ENCODE measurements at regions not wholly inside any gene's neighbourhood (a gene's known extent, or its start where the extent isn't known, plus 50 kb on each side); places are given as distances from the start of the nearest gene placed in this dataset.

DNA sequence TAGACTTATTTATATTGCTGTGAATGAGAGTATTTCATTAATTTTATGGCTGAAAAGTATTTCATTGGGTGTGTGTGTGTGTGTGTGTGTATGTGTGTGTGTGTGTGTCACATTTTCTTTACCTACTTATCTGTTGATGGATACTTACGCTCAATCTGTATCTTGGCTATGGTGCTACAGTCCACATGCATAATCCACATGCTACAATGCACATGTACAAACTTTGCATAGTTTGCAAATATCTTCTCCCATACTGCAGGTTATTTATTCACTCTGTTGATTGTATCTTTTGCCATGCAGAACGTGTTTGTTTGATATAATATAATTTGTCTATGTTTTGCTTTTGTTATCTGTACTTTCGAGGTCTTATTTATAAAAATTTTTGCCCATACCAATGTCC, 167.8 kb downstream of the RAB28 start:
- DNase-seq, result no peak

DNA sequence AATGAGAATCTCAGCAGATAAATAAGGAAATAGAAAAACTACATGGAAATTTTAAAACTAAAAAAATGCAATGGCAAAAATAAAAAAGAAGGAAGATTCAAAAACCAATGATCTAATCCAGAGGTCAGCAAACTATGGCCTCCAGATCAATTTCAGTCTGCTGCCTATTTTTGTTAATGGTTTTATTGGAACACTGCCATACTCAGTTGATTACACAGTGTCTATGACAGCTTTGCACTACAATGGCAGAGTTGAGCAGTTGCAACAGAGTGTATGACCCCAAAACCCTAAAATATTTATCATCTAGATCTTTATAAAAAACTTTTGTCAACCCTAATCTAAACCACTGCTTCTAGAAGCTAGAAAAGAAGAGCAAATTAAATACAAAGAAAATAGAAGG, 170.3 kb downstream of the RAB28 start:
- DNase-seq, result no peak

DNA sequence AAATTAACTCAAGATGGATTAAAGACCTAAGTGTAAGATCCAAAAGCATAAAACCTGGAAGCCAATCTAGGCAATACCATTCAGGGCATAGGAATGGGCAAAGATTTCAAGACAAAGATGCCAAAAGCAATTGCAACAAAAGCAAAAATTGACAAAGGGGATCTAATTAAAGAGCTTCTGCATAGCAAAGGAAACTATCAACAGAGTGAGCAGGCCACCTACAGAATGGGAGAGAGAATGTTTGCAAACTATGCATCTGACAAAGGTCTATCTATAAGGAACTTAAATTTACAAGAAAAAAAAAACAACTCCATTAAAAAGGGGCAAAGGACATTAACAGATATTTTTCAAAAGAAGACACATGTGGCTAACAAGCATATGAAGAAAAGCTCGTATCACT, 171.9 kb downstream of the RAB28 start:
- DNase-seq, result no peak

DNA sequence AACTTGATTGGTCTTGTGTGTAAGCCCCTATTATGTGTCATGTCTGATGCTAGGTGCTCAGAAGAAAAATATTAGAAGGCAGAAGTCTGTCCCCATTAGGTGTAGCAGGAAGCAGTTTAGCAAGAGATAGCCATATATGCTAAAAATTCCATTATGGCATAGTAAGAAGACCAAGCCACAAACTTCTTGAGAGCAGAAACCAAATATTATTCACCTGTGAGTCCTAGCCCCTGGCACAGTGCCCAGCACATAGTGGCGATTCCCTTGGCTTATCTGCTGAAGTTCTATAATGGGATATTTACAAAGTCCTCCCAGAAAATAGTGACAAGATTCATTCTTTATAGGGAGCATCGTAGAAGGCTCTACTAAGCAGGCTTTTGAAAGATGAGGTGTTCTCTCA, 174.4 kb downstream of the RAB28 start:
- no peak for DNase-seq

DNA sequence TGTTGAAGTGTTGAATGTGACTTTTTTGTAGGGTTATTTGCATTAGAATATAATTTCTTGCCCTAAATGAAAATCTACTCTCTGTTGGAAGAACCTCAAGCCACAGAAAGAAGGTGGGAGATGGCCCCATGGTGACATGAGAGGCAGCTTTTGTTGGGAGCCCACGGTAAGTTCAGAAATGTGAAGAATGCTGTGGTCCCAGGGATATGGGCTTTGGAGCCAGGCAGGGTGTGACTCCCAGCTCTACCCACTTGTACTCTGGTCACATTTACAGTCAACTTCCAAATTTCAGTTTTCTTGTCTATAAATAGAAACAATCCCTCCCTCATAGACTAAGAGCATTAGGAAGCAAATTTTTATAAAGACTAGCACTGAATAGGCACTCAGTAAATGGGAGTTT, 177.8 kb downstream of the RAB28 start:
- no peak for DNase-seq

DNA sequence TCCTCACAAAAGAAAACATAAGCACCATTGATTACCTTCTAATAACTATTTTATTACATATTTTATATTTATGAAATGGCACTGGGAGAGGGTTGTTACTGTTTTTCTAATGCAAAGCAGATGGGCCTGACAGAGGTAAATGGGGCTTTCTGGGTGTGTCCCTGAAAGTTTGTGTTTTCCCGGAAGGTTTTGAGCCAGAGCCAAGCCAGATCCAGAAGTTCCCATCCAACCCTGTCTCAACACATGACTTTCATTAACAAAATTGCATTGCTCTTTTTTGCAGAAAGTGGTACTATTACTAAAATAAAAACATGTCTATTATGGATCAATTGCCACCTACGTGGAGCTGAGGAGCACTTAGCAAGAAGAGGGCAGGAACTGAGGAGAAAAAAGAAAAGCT, 181.3 kb downstream of the RAB28 start:
- no peak for DNase-seq

DNA sequence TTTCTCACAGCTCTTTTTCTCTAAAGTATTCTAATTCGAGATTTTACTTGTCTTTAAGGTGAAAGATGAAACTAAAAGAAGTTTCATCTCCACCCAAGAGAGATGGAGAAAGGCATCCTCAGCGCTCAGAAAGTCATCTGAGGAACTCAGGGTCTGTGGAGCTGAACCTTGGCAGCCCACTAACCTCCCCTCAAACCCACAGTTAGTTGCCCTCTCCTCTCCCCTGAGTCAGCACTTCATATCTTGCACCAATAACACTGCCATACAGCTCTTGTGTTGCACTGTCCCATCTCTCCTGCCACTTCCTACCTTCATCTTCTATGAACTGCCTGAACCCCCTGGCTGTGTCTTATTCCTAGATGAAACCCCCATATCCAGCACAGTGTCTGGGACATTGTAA, 184.8 kb downstream of the RAB28 start:
- DNase-seq, result no peak

DNA sequence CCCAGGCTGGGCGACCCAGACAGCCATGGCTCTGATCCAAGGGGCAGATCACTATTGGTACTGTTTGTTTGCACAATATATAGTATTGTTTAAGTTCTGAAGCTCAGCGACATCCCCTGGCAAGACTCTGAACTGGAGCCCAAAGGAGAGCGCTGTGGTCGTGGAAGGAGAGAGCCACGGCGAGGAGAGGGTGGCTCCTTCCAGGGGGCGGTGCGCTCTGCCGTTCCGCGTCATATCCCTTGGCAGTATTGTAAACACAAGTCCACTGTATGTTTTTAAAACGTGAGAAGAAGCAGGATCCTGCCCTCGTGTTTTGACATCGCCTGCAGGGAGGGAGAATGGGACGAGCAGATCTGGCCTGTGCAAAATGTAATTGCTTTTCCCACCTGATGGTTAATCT, 185.5 kb downstream of the RAB28 start:
- no peak for DNase-seq

DNA sequence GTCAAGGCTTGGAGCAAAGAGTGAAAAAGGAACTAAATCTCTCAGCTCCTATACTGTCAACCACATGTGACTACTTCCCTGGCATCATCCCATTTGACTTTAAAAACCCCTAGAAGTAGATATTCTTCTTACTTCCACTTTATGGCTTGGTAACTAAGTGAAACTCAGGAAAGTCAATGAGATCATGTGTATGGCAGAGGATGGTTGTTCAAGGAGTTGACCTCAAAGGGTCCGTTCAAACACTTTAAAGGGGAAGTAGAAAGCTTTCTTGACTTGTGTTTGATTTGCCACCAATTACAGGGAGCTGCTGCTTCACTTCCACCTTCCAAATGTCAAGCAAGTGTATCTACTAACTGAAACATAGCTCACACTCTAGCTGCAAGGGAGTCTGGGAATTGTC, 187.2 kb downstream of the RAB28 start:
- DNase-seq, result no peak

DNA sequence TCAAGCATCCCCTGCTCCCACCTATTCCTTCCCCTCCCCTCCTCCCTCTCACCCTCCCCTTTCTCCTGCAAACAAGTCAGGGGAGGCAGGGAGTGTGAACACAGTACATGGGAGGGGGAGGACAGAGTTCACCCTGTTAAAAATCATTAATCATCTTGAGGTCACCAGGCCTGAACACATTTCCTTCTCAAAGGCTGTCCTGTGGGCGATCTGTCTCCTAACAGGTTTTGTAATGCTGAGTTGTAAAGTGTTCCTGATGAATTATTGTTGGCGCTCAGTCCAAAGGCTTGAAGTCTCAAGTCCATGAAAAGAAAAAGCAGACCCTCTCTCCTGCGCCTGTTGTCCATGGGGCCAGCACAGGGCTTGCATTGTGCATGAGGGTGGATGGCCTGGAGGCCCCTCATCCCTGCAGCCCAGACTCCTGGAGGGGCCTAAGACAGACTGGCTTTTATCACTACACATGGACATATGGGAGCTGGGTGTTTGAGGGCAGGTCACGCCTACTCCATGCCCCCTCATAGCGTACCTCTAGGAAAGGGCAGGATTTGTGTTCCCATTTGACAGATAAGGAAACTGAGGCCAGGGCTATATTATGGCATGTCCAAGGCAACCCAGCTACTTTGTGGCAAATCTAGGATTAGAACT, 189.1 kb downstream of the RAB28 start:
- DNase-seq, result no peak

DNA sequence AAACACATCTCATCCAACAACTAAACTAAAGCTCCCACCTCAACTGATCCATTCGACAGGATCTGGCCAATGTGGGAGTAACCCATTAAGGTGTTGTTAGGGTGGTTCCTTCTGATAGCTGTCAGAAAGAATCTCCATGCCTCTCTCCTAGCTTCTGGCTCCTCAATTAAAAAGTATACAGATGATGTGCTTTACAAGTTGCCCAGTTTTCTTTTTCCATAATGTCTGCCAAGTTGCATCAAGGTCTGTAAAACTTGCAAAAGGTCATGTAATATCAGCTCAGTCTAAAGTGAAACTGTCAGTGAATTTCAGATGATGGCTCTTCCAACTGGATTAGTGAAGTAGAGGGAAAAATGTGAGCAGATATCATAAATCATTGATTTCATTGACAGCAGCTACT, 191.8 kb downstream of the RAB28 start:
- DNase-seq, result no peak

DNA sequence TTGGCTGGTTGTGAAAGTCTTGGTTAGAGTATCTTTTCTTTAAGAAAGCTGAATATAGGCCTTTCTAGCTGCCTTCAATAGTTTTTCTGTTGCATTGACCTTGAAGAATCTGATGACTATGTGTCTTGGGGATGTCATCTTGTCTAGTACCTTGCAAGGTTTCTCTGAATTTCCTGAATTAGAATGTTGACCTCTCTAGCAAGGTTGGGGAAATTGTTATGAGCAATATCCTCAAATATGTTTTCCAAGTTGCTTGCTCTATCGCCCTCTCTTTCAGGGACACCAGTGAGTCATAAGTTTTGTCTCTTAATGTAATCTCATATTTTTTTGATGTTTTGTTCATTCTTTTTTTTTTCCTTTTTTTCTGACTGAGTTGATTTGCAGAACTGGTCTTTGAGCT, 194.7 kb downstream of the RAB28 start:
- DNase-seq, result no peak

DNA sequence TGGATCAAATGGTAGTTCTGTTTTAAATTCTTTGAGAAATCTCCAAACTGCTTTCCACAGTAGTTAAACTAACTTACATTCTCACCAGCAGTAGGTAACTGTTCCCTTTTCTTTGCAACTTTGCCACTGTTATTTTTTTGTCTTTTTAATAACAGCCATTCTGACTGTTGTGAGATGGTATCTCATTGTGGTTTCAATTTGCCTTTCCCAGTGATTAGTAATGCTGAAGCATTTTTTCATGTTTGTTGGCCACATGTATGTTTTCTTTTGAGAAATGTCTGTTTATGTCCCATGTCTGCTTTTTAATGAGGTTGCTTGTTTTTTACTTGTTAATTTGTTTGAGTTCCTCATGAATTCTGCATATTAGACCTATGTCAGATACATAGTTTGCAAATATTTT, 198.8 kb downstream of the RAB28 start:
- DNase-seq, result no peak

DNA sequence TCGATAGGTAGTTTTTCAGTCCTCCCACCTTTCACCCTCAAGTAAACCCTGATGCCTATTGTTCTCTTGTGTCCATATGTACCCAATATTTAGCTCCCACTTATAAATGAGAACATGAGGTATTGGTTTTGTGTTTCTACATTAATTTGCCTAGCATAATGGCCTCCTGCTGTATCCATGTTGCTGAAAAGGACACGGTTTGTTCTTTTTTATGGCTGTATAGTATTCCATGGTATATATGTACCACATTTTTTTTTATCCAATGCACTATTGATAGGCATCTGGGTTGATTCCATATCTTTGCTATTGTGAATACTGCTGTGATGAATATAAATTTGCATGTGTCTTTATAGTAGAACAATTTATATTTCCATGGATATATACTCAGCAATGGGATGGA, 199.2 kb downstream of the RAB28 start:
- DNase-seq, result no peak

DNA sequence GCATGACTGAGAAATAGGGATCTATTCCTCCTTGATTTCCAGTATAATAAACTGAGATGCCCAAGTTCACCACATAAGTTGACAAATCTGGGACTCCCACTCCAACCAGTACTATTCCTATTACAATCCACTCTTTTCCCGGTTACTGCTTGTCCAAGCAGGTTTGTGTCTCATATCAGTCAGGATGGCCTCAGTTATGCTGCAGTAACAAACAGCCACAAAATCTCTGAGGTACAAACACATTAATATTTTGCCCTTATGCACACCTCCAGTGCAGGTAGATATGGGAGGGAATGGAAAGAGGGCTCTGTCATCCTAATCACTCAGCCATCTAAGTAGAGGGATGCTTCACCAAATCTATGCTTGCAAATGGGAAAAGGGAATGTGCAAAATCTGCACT, 207.8 kb downstream of the RAB28 start:
- no peak for DNase-seq

DNA sequence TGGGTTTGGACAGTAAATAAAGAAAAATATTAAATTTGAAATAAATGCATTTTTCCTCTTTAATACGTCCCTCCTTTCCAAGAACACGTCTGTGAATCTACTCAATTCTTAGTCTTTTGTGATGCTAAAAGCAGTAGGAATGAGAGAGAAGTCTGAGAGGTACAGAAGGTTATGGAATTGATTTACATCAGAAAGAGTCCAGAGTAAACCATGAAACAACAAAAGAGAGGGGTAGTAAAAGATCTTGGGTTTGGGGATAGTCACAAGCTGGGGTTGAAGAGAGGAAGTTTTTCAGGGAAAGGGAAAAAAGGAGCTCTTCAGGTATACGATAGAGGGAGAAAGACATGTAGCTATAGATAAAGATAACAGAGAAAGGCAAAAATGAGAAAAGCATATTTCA, 215.4 kb downstream of the RAB28 start:
- DNase-seq, result no peak

DNA sequence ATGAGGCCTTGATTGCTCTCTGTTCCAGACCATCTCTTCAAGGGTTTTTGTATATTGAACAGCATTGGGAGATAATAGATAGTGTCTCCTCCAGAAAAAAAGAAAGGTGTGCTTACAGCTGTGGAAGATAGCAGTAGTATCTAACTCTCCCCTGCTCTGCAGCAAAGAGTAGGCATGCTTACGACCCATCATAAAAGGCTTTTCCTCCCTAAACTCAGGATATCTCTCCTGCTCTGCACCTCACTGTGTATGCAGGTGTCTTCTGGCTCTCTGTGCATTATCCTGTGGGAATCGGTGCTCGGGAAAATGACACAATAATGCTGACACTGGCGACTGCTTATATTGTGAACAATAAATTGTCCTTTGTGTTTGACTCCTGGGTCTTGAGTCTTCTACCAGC, 216.0 kb downstream of the RAB28 start:
- no peak for DNase-seq

DNA sequence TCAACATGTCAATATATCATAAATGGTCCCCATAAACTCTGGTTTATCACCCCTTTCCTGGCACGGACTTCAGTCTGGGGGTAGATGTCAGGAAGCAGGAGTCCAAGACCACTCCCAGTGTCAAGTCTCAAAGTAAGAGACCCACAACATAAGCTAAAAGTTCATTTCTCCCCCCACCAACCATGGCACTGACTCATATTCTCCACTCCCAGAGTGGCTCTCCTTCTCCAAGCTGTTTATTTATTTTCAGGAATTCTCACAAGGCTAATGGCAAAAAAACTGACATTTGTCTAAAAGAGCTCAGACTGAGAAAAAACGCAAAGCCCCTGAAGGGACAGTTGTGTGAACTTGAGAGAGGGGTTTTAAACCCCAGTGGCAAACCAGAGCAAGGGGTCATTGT, 217.0 kb downstream of the RAB28 start:
- DNase-seq, result no peak

DNA sequence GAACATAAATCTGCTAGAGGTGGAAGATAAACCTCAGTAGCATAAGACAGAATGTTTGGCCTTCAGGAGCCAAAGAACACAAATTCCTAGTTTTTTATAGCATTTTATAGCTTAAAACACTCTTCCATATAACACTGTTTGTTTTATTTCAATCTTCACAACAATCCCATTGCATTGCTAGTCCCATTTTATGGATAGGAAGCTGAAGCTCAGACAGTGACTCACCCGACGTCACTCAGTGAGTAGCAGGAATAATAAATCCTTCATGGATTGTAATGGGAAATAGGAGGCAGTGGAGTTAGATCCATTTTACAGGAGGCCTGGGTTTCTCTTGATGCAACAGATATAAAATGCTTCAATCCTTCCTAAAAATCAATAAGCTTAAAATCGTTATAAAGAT, 217.5 kb downstream of the RAB28 start:
- DNase-seq, result no peak

DNA sequence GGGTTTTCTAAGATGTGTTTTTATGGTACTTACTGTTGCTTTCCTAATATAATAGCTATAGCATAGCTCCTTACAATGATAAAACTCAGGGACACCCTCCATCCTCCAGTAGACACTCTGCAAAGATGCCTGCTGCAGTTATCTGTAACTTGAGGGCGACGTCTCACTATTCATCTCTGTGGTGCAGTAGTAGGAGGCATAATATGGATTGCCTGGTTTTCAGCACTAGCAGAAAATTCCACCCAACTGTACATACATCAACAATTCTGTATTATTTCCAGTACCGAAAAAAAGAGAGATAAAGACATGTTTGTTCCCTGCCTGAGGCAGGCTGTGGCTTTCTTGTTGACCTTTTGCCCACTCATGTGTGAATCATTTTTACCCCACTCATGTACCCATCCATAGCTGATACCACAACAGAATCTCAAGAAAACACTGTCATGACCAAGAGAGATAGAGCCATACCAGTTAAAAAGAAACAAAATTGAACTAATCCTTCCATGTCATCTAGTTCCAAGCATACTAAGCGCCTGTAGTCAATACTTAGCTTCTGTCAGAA, 220.1 kb downstream of the RAB28 start:
- no peak for DNase-seq

DNA sequence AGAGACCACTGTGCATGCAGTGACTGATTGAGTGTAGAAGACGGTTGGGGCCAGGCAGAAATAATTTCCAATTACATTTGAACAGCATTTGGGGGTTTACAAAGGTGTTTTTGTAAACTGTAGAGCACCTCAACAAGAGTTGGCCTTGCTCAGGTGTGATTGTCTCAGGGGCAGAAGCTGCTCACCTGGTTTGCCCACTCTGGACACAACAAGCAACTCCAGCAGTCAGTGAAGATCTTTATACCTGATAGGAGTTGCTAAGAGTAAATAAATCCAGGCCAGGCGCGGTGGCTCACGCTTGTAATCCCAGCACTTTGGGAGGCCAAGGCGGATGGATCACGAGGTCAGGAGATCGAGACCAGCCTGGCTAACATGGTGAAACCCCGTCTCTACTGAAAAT, 221.3 kb downstream of the RAB28 start:
- no peak for DNase-seq

DNA sequence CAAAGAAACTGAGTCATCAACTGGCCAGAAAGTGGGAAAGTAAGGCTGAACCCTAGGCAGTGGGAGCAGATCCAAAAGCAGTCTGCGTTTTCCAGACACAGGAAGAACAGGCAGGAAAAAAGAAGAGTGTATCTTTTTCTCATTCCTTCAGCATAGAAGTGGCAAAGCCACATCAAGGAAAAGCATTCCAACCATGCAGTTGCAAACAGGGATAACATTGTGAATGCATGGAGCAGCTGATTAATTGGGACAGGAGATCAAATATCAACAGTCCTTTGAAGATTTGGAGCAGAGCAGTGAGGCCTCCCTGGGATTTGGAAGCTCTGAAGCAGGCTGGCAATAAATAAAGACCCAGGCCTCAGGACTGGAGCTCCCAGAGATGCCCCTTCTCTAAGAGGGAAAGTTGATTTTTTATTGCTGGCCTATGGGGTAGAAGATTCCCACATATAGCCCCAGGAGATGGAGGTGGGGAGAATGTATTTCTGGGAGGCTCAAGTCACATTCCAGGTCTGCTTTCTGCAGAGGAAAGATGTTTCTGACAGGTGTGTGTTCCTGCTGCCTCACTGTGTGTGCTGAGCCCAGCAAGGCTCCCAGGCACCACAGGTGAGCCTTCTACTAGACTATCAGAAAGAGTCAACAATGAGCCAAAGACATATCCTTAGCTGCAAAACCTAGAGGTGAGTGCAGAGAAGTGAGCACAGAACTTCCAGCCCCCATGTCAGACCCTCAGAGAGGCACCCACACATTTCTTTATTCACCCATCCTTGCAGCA, 222.5 kb downstream of the RAB28 start:
- no peak for DNase-seq

DNA sequence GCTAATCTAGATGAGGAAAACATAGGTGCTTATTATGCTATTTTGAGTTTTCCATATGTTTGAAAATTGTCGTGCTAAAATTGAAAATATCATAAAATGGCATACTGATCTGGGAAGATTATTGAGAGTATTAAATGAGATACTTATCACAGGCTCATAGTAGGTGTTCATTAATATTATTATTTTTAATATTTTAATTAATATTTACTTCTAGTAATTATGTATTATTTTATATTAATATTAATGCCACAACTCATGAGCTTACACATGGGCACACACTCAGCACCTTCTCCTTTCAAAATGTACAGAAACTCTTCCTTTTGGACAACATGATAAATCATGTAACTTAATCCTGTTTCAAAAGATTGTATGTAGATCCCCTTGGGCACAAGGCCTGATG, 223.6 kb downstream of the RAB28 start:
- DNase-seq, result no peak

DNA sequence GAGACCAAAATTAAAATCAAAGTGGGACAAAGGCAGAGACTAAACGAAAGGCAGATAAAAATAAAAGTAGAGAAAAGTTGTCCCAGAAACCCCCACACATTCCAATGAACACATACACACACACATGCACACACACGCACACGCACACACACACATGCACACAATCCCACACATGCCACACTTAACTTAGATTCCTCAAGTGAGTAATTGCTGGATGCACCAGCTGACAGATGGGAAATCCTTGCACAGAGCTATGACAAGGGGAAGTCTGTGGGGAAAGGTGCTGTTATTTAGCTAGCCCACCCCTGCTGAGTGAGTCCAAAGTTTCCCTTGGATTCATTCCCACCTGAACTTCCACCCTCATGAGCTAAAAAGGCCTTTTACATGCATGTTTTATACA, 233.9 kb downstream of the RAB28 start:
- no peak for DNase-seq

Measured in occipital lobe (tissue), 1 donor.